ENCODE measurements at regions not wholly inside any gene's neighbourhood (a gene's known extent, or its start where the extent isn't known, plus 50 kb on each side); places are given as distances from the start of the nearest gene placed in this dataset.

DNA sequence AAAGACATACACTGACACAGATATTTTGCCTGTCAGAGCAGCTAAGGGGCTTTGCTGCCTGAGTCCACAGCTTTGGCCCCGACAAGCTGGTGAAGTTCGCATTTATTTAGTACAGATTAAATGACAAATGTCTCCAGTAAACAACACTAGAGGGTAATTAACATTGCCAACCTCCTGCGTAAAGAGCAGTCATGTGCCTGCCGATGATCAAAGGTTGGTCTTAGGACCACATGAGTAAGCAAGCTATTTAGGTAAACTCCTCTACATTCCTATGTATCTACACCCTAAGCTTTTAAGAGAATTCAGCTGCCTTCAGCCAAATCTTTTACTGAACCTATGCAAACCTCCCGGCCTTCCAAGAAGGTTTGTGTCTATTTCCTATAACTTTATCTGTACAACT lies 73.0 kb upstream of the PJA2 start:
- Histone ChIP-seq H3K27me3 (no peaks in the 10 kb centered on the region), H3K4me1 (peaks cover 0 to 29% (median 0%) of the 10 kb centered on the region in 4 donors), H3K36me3 (no peaks in the 10 kb centered on the region), H3K9me3 (no peaks in the 10 kb centered on the region), H3K4me3 (no peak overlapping the region), H3K27ac (no peak overlapping the region)
- DNase-seq: no peak
- TF ChIP-seq, protein P1, sequence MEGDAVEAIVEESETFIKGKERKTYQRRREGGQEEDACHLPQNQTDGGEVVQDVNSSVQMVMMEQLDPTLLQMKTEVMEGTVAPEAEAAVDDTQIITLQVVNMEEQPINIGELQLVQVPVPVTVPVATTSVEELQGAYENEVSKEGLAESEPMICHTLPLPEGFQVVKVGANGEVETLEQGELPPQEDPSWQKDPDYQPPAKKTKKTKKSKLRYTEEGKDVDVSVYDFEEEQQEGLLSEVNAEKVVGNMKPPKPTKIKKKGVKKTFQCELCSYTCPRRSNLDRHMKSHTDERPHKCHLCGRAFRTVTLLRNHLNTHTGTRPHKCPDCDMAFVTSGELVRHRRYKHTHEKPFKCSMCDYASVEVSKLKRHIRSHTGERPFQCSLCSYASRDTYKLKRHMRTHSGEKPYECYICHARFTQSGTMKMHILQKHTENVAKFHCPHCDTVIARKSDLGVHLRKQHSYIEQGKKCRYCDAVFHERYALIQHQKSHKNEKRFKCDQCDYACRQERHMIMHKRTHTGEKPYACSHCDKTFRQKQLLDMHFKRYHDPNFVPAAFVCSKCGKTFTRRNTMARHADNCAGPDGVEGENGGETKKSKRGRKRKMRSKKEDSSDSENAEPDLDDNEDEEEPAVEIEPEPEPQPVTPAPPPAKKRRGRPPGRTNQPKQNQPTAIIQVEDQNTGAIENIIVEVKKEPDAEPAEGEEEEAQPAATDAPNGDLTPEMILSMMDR (IDR thresholded peaks at IDR 0.05): no peak
- no peak for TF ChIP-seq POLR2A (IDR thresholded peaks at IDR 0.05)

DNA sequence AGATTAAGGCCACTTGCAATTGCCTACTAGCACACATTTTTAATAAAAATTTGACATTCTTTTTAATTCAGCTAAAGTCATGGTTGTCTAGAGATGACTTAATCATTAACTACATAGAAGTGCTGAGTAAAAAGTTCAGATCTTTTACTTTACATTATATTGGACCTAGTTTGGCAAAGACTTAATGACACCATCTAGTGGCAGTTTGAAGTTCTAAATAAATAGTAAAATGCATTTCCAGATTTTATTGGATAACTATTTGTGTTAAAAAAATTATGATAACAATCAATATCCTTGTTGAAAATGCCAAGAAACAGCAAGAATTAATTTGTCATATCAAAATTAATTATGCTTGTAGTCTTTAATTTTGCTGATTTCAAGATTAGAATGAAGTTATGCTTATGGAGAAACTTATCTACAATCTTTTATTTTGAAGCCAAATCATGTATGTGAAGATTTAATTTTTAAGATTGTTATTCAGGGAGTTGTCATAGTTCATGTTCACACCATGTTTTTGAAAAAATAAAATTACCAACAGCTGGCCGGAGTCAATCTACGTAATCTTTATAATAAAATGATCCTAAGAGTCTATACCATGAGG lies 69.6 kb upstream of the PJA2 start:
- H3K27ac ChIP-seq: no peak overlapping the region
- no peak for DNase-seq

DNA sequence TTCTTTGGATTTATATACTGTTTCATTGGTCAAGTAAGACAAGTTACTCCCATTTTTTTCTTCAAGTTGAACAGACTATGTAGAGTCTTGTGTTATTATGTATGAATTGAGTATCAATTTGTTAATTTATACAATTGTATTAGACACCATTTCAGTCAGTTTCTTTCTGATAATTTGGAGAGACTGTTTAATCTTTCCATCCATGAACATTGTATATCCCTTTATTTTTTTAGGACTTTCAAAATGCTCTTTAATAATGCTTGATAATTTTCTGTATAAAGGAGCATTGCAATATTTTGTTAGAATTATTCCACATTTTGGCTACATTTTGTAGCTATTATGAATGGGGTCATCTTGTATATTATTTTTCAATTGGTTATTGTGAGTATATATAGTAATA lies 69.1 kb upstream of the PJA2 start:
- no peaks in the 10 kb centered on the region for H3K27me3 ChIP-seq
- H3K9me3 ChIP-seq: no peaks in the 10 kb centered on the region
- TF ChIP-seq, protein P1 (IDR thresholded peaks at IDR 0.05): no peak
- TF ChIP-seq POLR2A (IDR thresholded peaks at IDR 0.05): no peak
- H3K36me3 ChIP-seq: no peaks in the 10 kb centered on the region
- no peak overlapping the region for H3K4me3 ChIP-seq
- peaks cover 0 to 12% (median 0%) of the 10 kb centered on the region in 4 donors for H3K4me1 ChIP-seq
- H3K27ac ChIP-seq: no peak overlapping the region
- no peak for DNase-seq

More for the DNA sequence above, 69.6 kb upstream of the PJA2 start:
- no peaks in the 10 kb centered on the region for H3K9me3 ChIP-seq
- no peaks in the 10 kb centered on the region for H3K36me3 ChIP-seq
- no peak overlapping the region for H3K4me3 ChIP-seq
- TF ChIP-seq, protein P1 (IDR thresholded peaks at IDR 0.05): peak in 4 of 6 experiments; percentile 35 to 52 (median 44)
- no peak for TF ChIP-seq POLR2A (IDR thresholded peaks at IDR 0.05)
- H3K27me3 ChIP-seq: no peaks in the 10 kb centered on the region
- H3K4me1 ChIP-seq: peaks cover 0 to 17% (median 0%) of the 10 kb centered on the region in 4 donors

DNA sequence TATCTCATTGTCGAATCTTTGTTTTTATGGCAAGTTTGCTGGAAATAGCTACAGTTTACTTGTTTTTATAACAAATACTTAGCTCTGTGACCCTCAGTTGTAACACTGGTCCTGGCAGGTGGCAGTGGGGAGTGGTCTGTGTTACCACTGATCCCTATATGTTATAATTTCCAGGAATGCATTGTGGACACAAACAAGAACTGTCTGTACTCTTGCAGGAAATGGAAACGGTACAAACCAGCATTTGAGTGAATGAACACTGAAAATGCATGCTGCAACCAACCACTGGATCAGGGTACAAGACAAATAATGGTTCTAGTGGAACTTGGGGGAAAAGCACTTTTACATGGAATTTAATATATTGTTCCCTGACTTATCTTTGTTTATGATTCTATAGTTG lies 66.5 kb upstream of the PJA2 start:
- no peak overlapping the region for H3K27ac ChIP-seq
- H3K9me3 ChIP-seq: no peaks in the 10 kb centered on the region
- H3K36me3 ChIP-seq: no peaks in the 10 kb centered on the region
- H3K4me1 ChIP-seq: no peaks in the 10 kb centered on the region
- TF ChIP-seq, protein P1 (IDR thresholded peaks at IDR 0.05): no peak
- TF ChIP-seq POLR2A (IDR thresholded peaks at IDR 0.05): no peak
- no peak overlapping the region for H3K4me3 ChIP-seq
- H3K27me3 ChIP-seq: no peaks in the 10 kb centered on the region
- DNase-seq: no peak

DNA sequence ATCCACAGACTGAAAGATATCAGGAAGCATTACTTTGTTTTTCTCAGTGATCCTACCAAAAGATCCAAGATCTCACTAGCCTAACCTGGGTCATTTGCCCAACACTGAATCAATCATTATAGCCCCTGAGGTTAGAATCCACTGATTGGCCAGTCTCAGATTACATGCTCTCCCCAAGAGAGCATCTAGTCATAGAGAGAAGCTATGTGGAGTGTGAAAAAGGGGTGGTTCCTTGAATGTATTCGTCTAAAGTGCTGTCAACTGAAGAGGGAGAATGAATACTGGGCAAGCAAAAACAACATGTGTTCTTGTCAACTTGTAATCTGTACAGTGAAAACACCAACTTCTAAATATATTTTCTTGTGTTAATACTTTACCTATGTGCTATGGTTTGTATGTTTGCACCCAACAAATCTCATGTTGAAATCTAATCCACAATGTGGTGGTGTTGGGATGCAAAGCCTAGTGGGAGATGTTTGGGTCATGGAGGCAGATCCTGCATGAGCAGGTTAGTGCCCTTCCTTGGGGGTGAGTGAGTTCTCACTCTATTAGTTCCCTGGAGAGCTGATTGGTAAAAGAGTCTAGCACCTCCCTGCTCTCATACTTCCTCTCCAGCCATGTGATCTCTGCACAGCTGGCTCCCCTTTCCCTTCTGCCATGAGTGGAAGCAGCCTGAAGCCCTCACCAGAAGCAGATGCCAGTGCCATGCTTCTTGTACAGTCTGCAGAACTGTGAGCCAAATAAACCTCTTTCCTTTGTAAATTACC lies 60.3 kb upstream of the PJA2 start:
- Histone ChIP-seq H3K36me3 (no peaks in the 10 kb centered on the region), H3K9me3 (no peaks in the 10 kb centered on the region), H3K4me3 (no peak overlapping the region), H3K4me1 (peaks cover 0 to 7% (median 0%) of the 10 kb centered on the region in 4 donors), H3K27me3 (no peaks in the 10 kb centered on the region), H3K27ac (no peak overlapping the region)
- DNase-seq: no peak
- TF ChIP-seq, protein P1 (IDR thresholded peaks at IDR 0.05): no peak
- no peak for TF ChIP-seq POLR2A (IDR thresholded peaks at IDR 0.05)

Measured in Peyer's patch (tissue), 4 donors.